Activated CD4-positive, alpha-beta T cell treated with anti-CD3 and anti-CD28 coated beads, Interleukin-2, amount 50 U/mL, for 24 hours (primary cell): ENCODE measurements at regions not wholly inside any gene's neighbourhood (a gene's known extent, or its start where the extent isn't known, plus 50 kb on each side); places are given as distances from the start of the nearest gene placed in this dataset.

Source experiments
- DNase-seq, 2 donors: peaks; one replicate each; pipeline ENCODE4 v3.0.0-alpha.2; 2020; ENCODE audit warnings: low read depth in 1 of 2, low spot score in 1 of 2

DNA sequence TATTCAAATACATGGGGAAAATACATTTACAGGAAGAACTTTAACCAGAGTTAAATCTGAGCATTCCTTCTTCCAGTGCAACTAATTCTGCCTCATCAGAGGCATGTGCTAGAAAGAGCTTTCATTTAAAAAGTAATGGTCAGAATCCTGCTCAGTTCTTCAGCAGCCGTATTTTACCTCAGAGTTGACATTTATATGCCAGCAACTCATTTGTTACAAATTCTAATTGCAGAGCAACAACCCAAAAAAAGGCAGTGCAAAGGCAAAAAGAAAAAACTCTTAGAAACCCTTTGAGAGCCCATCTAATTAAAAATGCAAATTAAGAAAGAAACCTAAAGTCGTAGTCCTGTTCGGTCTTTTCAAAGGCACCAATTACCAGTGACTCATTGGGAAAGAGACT is 392.5 kb downstream of the PBX1 start:
- DNase-seq = no peak

GRCh38 chr1:164950541-164950986 is 391.6 kb downstream of the PBX1 start:
- no peak for DNase-seq

- no peak for DNase-seq
Observed at GRCh38 chr1:164949771-164950471, 390.9 kb downstream of the PBX1 start.

DNA sequence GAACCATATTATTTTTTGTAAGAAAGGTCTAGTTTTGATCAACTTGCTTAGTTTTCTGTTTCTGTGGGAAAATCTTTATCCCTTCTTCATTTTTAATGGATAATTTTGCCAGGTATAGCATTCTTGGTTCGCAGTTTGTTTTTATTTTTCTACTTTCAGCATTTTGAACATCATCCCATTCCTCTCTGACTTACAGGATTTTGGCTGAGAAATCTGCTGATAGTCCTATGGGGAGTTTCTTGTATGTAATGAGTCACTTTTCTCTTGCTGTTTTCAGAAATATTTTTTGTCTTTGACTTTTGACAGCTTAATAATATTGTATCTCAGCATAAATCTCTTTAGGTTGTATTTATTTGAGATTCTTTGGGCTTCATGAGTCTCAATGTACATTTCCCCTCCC is 389.1 kb downstream of the PBX1 start:
- no peak for DNase-seq

GRCh38 chr1:164937291-164937690 is 378.3 kb downstream of the PBX1 start:
- DNase-seq = no peak

- DNase-seq = no peak
Observed at GRCh38 chr1:164932580-164932979, 373.6 kb downstream of the PBX1 start.

DNA sequence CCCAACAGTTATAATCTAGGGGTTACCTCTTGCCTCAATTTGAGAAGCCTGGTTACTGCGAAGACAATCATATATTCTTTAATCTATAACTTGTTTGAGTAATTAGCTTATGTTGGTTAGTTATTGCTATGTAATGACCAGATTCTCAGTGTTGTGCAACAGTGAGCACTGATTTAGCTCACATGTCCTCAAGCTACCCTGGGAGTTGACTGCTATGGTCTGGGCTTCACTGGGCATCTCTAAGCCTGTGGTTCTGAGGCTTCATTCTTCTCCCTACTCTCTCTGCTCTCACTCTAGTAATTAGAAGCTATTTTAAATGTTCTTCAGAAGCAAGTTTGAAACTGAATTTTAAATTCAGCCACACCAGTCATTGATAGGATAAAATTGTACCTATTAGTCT is 371.8 kb downstream of the PBX1 start:
- no peak for DNase-seq

- DNase-seq = no peak
Observed at GRCh38 chr1:164930241-164930640, 371.3 kb downstream of the PBX1 start.

GRCh38 chr1:164928232-164928812 is 369.3 kb downstream of the PBX1 start:
- DNase-seq = no peak

DNA sequence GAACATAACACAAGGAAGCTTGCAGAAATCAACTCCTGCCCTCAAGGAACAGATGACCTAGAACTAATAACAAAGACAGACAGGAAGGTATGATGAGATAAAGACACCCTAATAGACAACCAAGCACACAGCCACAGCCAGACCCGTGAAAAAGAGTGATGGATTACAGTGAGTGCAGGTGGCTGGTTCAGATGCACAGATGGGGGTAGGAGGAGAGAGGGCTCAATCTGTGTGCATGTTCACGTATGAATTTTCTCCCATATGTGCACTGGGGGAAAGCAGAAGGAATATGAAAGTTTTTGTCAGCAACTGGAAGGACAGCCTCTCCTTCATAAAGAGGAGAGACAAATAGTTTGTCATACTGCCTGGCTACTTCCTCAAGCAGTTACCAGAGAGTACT is 367.1 kb downstream of the PBX1 start:
- DNase-seq = no peak

- DNase-seq = no peak
Observed at GRCh38 chr1:164922585-164922984, 363.6 kb downstream of the PBX1 start.

DNA sequence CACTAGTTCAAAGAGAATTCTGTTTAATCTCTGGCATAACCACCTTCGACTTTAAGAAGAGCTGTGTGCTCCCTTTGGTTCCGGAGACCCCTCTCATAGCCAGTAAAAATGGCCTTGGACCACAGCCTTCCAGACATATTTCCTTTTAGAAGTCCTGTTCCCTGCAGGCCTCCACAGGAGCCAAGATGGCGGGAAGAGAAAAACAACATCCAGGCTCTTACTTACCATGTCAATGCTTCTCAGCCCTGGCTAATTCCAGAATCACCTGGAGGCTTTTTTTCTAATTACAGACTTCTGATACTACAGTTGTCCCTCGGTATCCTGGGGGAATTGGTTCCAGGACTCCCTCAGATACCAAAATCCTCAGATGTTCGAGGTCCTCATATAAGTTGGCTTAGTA is 362.5 kb downstream of the PBX1 start:
- no peak for DNase-seq

DNA sequence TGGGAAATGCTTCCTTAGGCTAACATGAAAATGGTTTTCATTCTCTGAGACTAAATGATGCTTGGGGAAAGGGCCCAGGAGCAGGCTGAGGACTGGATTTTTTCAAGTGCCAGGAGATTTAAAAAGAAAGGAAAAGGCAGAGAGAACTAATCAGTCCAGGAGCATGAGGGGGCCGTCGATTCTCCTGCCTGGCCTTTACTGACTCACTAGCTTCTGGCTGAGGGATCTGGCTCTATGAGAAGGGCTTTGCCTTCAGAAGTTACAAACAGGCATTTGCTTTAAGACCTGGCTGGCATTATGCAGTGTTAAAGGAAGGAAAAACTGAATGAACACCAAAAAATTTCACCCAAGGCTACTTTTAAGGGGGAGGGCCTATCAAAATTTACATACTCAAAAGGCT is 359.2 kb downstream of the PBX1 start:
- no peak for DNase-seq

- DNase-seq = no peak
Observed at GRCh38 chr1:164914208-164914607, 355.2 kb downstream of the PBX1 start.

GRCh38 chr1:164912290-164912689 is 353.3 kb downstream of the PBX1 start:
- DNase-seq = no peak

DNA sequence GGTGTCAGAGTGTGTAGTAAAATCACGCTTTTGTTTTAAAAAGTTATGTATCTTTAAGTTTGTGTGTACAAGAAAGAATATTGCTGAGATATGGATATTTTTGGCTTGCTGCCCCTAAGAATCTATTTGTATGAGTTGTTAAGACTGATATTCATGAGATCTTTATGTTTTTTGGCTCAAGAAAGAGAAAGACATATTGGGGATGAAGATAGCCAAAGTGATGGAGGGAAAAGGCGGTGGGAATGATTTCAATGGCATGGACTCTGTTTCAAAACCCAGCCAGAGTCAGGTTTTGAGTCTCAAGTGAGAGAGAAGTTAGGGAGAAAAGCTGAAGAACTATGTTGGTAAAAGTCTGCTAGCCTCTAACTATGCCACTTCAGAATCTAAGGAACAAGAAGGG is 351.7 kb downstream of the PBX1 start:
- no peak for DNase-seq

DNA sequence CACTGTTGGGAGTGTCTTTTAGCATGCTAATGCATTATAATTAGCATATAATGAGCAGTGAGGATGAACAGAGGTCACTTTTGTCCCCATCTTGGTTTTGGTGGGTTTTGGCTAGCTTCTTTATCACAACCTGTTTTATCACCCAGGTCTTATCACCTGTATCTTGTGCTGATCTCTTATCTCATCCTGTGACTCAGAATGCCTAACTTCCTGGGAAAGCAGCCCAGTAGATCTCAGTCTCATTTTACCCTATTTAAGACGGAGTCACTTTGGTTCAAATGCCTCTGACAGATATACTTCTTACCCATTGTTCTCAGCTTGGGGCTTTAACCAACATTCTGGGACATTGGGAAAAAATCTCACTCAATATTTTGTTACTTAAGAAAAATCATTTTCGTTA is 348.7 kb downstream of the PBX1 start:
- no peak for DNase-seq

GRCh38 chr1:164905869-164906268 is 346.9 kb downstream of the PBX1 start:
- DNase-seq = no peak

DNA sequence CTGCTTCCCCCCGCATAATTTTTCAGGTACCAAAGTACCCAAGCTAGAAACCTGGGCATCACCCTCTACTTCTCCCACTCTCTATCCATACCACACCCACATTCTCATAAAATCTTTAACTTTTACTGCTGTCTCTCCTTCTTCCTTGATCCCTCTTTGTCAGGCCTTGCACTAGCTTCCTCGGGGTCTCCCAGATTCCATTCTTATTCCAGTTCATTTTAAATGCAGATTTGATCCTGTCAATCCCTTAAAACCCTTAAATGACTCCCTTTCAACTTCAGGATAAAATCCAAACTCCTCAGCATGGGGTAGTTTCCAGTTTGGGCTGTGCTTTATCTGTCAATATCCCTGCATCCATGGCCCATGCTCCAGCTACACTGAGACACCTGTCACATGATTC is 343.5 kb downstream of the PBX1 start:
- no peak for DNase-seq
